HCT116 (cell line): ENCODE measurements at regions not wholly inside any gene's neighbourhood (a gene's known extent, or its start where the extent isn't known, plus 50 kb on each side); places are given as distances from the start of the nearest gene placed in this dataset.

Experiments used
- ATAC-seq: fragments of 200-7000 bp; cut with Tn5 transposase; 2 replicates; pipeline ENCODE4 v1.9.1; 2020; ENCODE audit warnings: mild to moderate bottlenecking, moderate library complexity
- BruUV-seq: library from RNA; stranded (reverse); fragments of 400-500 nt; replicated peaks from 2 replicates; lab custom pipeline; 2021; lab: Mats Ljungman, UMichigan
- CTCF ChIA-PET: fragments of 300-600 bp; sonication (Branson Sonifier 250); formaldehyde crosslinking; loops from one replicate; lab custom pipeline; 2021; ENCODE audit warnings: antibody characterized with exemption; lab: Charles Lee
- POLR2A ChIA-PET: fragments of 300-600, 350-600 bp; sonication (Branson Sonifier 250); formaldehyde crosslinking; loops from one replicate; lab custom pipeline; 2021; ENCODE audit warnings: antibody characterized with exemption; lab: Charles Lee
- RAD21 ChIA-PET, 2 experiments: fragments of 300-600 bp; sonication (Branson Sonifier 250); formaldehyde crosslinking; loops; one replicate each; lab custom pipeline; 2023; ENCODE audit warnings: low total read pairs in 2 of 2; ENCODE audit not compliant: uncharacterized antibody in 2 of 2, unreplicated experiment in 2 of 2, low non-redundant PET in 1 of 2; lab: Charles Lee
- DNase-seq: peaks from one replicate; pipeline ENCODE4 v3.0.0-alpha.2; 2010; ENCODE audit warnings: low read depth, low spot score
- H2AFZ ChIP-seq: fragments of 200-600 bp; shearing (Covaris generic), sonication (generic); 2 replicates; pipeline ENCODE4 v1.6.1; 2017; ENCODE audit warnings: low read depth, mixed run types, mixed read lengths, antibody characterized with exemption, low read length; ENCODE audit not compliant: poor library complexity, severe bottlenecking
- H3K27ac ChIP-seq: 2 replicates; pipeline ENCODE4 v1.5.1; 2012; ENCODE audit warnings: low read depth, low read length
- H3K27me3 ChIP-seq: fragments of 200-600 bp; sonication (generic); 2 replicates; pipeline ENCODE4 v1.6.1; 2016; ENCODE audit warnings: mixed run types, low read length, mixed read lengths; ENCODE audit not compliant: insufficient read depth
- H3K36me3 ChIP-seq, 2 experiments: fragments of 200-500 bp in 1 of 2; fragments of 200-600 bp in 1 of 2; sonication (Bioruptor generic) in 1 of 2; sonication (generic) in 1 of 2; 2 replicates each; pipeline versions ENCODE4 v1.5.1 to v1.6.1; 2014 to 2016; ENCODE audit warnings: low read length in 2 of 2, inconsistent platforms in 1 of 2, mixed read lengths in 1 of 2, mixed run types in 1 of 2; ENCODE audit not compliant: insufficient read depth in 2 of 2, control insufficient read depth in 1 of 2
- H3K4me1 ChIP-seq, 2 experiments: fragments of 200-600 bp in 1 of 2; sonication (generic) in 1 of 2; 2 replicates each; pipeline versions ENCODE4 v1.5.1 to v1.6.1; 2012 to 2017; ENCODE audit warnings: low read length in 2 of 2, inconsistent platforms in 1 of 2, mild to moderate bottlenecking in 1 of 2, mixed read lengths in 1 of 2, mixed run types in 1 of 2, moderate library complexity in 1 of 2; ENCODE audit not compliant: insufficient read depth in 2 of 2, control insufficient read depth in 1 of 2
- H3K4me2 ChIP-seq: fragments of 200-600 bp; sonication (generic); 2 replicates; pipeline ENCODE4 v1.6.1; 2017; ENCODE audit warnings: mixed run types, low read length, mixed read lengths
- H3K4me3 ChIP-seq, 2 experiments: fragments of 200-600 bp in 1 of 2; sonication (generic) in 1 of 2; replicated peaks in 1 of 2; 2 replicates each; pipeline ENCODE4 v1.5.1; 2011 to 2016; ENCODE audit warnings: low read length in 2 of 2, control low read depth in 1 of 2, low read depth in 1 of 2, mild to moderate bottlenecking in 1 of 2, mixed read lengths in 1 of 2, mixed run types in 1 of 2
- H3K79me2 ChIP-seq: fragments of 200-600 bp; sonication (generic); 2 replicates; pipeline ENCODE4 v1.6.1; 2017; ENCODE audit warnings: mild to moderate bottlenecking, mixed run types, low read length, moderate library complexity, mixed read lengths; ENCODE audit not compliant: insufficient read depth
- H3K9ac ChIP-seq: fragments of 200-600 bp; sonication (generic); 2 replicates; pipeline ENCODE4 v1.6.1; 2016; ENCODE audit warnings: low read length, mixed read lengths
- H3K9me2 ChIP-seq: fragments of 200-600 bp; sonication (generic), shearing (Covaris generic); 2 replicates; pipeline ENCODE4 v1.6.1; 2017; ENCODE audit warnings: mixed run types, mild to moderate bottlenecking, moderate library complexity; ENCODE audit not compliant: insufficient read depth
- H3K9me3 ChIP-seq, 2 experiments: fragments of 200-500 bp in 1 of 2; fragments of 200-600 bp in 1 of 2; sonication (Bioruptor generic) in 1 of 2; sonication (generic) in 1 of 2; 2 replicates each; pipeline ENCODE4 v1.6.1; 2014 to 2017; ENCODE audit warnings: low read length in 2 of 2, mixed read lengths in 2 of 2, inconsistent platforms in 1 of 2, low read depth in 1 of 2, mild to moderate bottlenecking in 1 of 2, mixed run types in 1 of 2, moderate library complexity in 1 of 2; ENCODE audit not compliant: control insufficient read depth in 1 of 2, insufficient read depth in 1 of 2
- H4K20me1 ChIP-seq: fragments of 200-600 bp; sonication (generic), shearing (Covaris generic); 2 replicates; pipeline ENCODE4 v1.6.1; 2017; ENCODE audit warnings: mixed run types, mild to moderate bottlenecking, moderate library complexity; ENCODE audit not compliant: insufficient read depth
- CEBPB ChIP-seq: IDR thresholded peaks from 2 replicates; pipeline ENCODE4 v1.6.1; 2012; ENCODE audit warnings: low read depth
- EGR1 ChIP-seq: IDR thresholded peaks from 2 replicates; pipeline ENCODE4 v1.6.1; 2012; ENCODE audit warnings: low read depth
- EZH2 ChIP-seq: fragments of 200-600 bp; sonication (generic); IDR thresholded peaks from 2 replicates; pipeline ENCODE4 v1.6.1; 2017; ENCODE audit warnings: antibody characterized with exemption, mixed run types
- EZH2phosphoT487 ChIP-seq: fragments of 200-600 bp; IDR thresholded peaks from 2 replicates; pipeline ENCODE4 v1.6.1; 2018; ENCODE audit warnings: antibody characterized with exemption, borderline replicate concordance
- FOSL1 ChIP-seq: IDR thresholded peaks from 2 replicates; pipeline ENCODE4 v1.6.1; 2012; ENCODE audit warnings: low read depth
- JUND ChIP-seq: IDR thresholded peaks from 2 replicates; pipeline ENCODE4 v1.6.1; 2012
- POLR2A ChIP-seq: IDR thresholded peaks from 2 replicates; pipeline ENCODE4 v1.7.0; 2011; ENCODE audit warnings: borderline replicate concordance; ENCODE audit not compliant: insufficient read depth, insufficient read length; ENCODE audit errors: extremely low read depth
- POLR2AphosphoS5 ChIP-seq: IDR thresholded peaks from 2 replicates; pipeline ENCODE4 v1.6.1; 2011; ENCODE audit warnings: mild to moderate bottlenecking, low read depth, low read length, moderate library complexity
- SP1 ChIP-seq: IDR thresholded peaks from 2 replicates; pipeline ENCODE4 v1.6.1; 2012; ENCODE audit warnings: low read depth
- SRF ChIP-seq: IDR thresholded peaks from 2 replicates; pipeline ENCODE4 v1.6.1; 2012; ENCODE audit warnings: low read depth
- TCF7L2 ChIP-seq: IDR thresholded peaks from 2 replicates; pipeline ENCODE4 v1.7.0; 2011; ENCODE audit warnings: borderline replicate concordance, inconsistent platforms; ENCODE audit not compliant: insufficient read depth, insufficient read length; ENCODE audit errors: extremely low read depth
- intact Hi-C: fragments of 100-400 bp; cut with micrococcal nuclease; formaldehyde crosslinking; loops from 2 replicates; pipeline ENCODE4 v1.10.0; 2022
- TF ChIP-seq, protein P1 (sequence below): IDR thresholded peaks from 2 replicates; pipeline ENCODE4 v1.6.1; 2012

DNA sequence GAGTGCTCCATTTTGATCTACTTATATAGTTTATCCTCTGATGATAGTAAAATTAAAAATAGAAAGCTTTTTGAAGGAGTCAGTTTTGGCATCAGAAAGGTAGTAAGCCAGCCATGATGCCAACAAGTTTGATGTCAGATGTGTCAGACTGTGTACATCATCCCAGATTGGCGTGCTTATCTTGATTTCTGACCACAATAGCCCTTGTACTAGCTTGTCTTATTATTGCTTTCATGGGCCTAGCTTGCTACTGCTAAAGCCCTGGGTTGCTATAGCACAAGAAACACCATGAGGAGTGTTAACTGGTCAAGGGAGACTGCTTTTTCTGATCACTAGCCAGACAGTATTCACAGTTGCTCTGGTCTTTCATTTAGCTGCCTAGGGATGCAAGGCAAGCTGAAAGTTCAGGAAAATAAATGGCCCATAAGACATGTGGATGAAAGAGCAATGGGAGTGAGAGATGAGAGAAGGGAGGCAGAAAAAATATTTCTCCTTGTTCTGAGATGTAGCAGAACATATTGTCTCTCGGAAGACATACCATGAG, 1038.5 kb downstream of the JRKL start:
- Histone ChIP-seq H3K27ac (no peak overlapping the region), H3K4me2 (no peak overlapping the region), H3K4me3 (no peak overlapping the region), H3K9me2 (no peaks in the 10 kb centered on the region), H3K9ac (no peak overlapping the region), H3K4me1 (no peaks in the 10 kb centered on the region), H3K27me3 (no peaks in the 10 kb centered on the region), H3K9me3 (peaks cover 5 to 15% of the 10 kb centered on the region in 2 experiments; a peak in 2 of 4 replicates), H2AFZ (no peak overlapping the region), H3K36me3 (no peaks in the 10 kb centered on the region), H3K79me2 (no peaks in the 10 kb centered on the region), H4K20me1 (no peaks in the 10 kb centered on the region)
- ChIA-PET POLR2A (no interaction called here), CTCF (no interaction called here), RAD21 (no interaction called here)
- TF ChIP-seq CEBPB (no peak), SP1 (no peak), JUND (no peak)
- TF ChIP-seq, protein P1, sequence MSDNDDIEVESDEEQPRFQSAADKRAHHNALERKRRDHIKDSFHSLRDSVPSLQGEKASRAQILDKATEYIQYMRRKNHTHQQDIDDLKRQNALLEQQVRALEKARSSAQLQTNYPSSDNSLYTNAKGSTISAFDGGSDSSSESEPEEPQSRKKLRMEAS = no peak
- DNase-seq (no peak), ATAC-seq (no peak)
- intact Hi-C loops = no loop called here
- no TSS peak for BruUV-seq

DNA sequence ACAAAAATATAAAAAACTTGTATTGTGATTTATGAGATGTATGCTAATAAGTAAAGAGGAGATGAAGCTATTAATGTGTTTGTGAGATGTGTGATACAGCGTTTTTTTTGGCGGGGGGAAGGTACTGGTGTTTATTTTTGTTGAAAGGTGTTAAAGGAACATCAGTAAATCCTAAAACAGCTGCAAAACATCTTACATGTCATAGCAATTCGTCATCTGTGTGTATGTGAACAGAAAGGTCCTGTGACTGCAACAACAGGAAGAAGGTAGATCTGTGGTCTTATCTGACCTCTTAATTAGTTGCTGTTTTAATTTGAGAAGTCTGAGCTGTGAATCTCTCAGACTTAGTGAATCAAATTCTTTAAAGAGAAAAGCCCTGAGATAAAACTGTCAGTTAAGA, 1041.1 kb downstream of the JRKL start:
- Histone ChIP-seq H3K36me3 (no peaks in the 10 kb centered on the region), H3K9ac (no peak overlapping the region), H4K20me1 (no peaks in the 10 kb centered on the region), H3K4me3 (no peak overlapping the region), H3K9me3 (peaks cover 5 to 10% of the 10 kb centered on the region in 2 experiments; a peak in 2 of 4 replicates), H2AFZ (no peak overlapping the region), H3K27ac (no peak overlapping the region), H3K27me3 (no peaks in the 10 kb centered on the region), H3K9me2 (no peaks in the 10 kb centered on the region), H3K79me2 (no peaks in the 10 kb centered on the region), H3K4me2 (no peak overlapping the region), H3K4me1 (no peaks in the 10 kb centered on the region)
- no TSS peak for BruUV-seq
- TF ChIP-seq POLR2A (no peak), JUND (no peak), POLR2AphosphoS5 (no peak), EGR1 (no peak), EZH2phosphoT487 (no peak), SRF (no peak), TCF7L2 (no peak), EZH2 (no peak), FOSL1 (no peak)
- TF ChIP-seq, protein P1 = no peak
- intact Hi-C loops = no loop called here
- DNase-seq (no peak), ATAC-seq (no peak)
- ChIA-PET CTCF (no interaction called here), RAD21 (no interaction called here), POLR2A (no interaction called here)
